GM12878 (cell line): ENCODE measurements at regions not wholly inside any gene's neighbourhood (a gene's known extent, or its start where the extent isn't known, plus 50 kb on each side); places are given as distances from the start of the nearest gene placed in this dataset.
A peak's percentile ranks its signal among the peaks of the same experiment; 100 is the strongest.

Source experiments
- ATAC-seq: fragments of 200-7000 bp; cut with Tn5 transposase; 3 replicates; pipeline ENCODE4 v1.9.1; 2020; ENCODE audit warnings: mild to moderate bottlenecking, moderate library complexity
- BruUV-seq: library from RNA; stranded (reverse); fragments of 400-500 nt; replicated peaks from 2 replicates; lab custom pipeline; 2021; lab: Mats Ljungman, UMichigan
- CTCF ChIA-PET: fragments of 300-600 bp; sonication (Branson Sonifier 250); formaldehyde crosslinking; extraction: SDS; loops from one replicate; lab custom pipeline; 2021; ENCODE audit warnings: inconsistent platforms; lab: Yijun Ruan, JAX
- POLR2A ChIA-PET: fragments of 350-600 bp; formaldehyde crosslinking; extraction: SDS; loops from one replicate; lab custom pipeline; 2021; ENCODE audit warnings: inconsistent platforms; lab: Charles Lee
- RAD21 ChIA-PET: fragments of 300-600 bp; sonication (Branson Sonifier 250); formaldehyde crosslinking; loops from one replicate; lab custom pipeline; 2023; ENCODE audit warnings: antibody characterized with exemption; ENCODE audit not compliant: unreplicated experiment; lab: Charles Lee
- SMC1A ChIA-PET: fragments of 300-600 bp; sonication (Branson Sonifier 250); formaldehyde crosslinking; loops from one replicate; lab custom pipeline; 2023; ENCODE audit not compliant: unreplicated experiment, uncharacterized antibody; lab: Charles Lee
- DNase-seq: peaks from one replicate; pipeline ENCODE4 v3.0.0-alpha.2; 2011; ENCODE audit warnings: low read depth, low spot score
- FAIRE-seq: peaks from 3 replicates; lab custom pipeline; 2011; peaks lifted over from hg19 to GRCh38; lab: Jason Lieb, UNC
- H2AFZ ChIP-seq: 2 replicates; pipeline ENCODE4 v1.6.0; 2011; ENCODE audit warnings: low read depth, low read length, control low read depth; ENCODE audit not compliant: control insufficient read depth
- H3K27ac ChIP-seq: 2 replicates; pipeline ENCODE4 v1.5.1; 2011; ENCODE audit warnings: control low read depth; ENCODE audit not compliant: control insufficient read depth, insufficient read depth
- H3K27me3 ChIP-seq, 2 experiments: replicated peaks in 1 of 2; 2 replicates each; pipeline versions ENCODE4 v1.6.0 to v1.6.1; 2011; ENCODE audit warnings: low read length in 1 of 2; ENCODE audit not compliant: control insufficient read depth in 2 of 2, insufficient read depth in 2 of 2
- H3K36me3 ChIP-seq, 2 experiments: 2 replicates each; pipeline ENCODE4 v1.5.1; 2011; ENCODE audit warnings: low read length in 1 of 2; ENCODE audit not compliant: control insufficient read depth in 2 of 2, insufficient read depth in 2 of 2
- H3K4me1 ChIP-seq: 2 replicates; pipeline ENCODE4 v1.6.1; 2011; ENCODE audit warnings: mild to moderate bottlenecking, low read length, moderate library complexity, mixed read lengths; ENCODE audit not compliant: control insufficient read depth, insufficient read depth
- H3K4me2 ChIP-seq: 2 replicates; pipeline ENCODE4 v1.6.0; 2011; ENCODE audit warnings: control low read depth; ENCODE audit not compliant: control insufficient read depth, insufficient read depth
- H3K4me3 ChIP-seq: fragments of 200-600 bp; sonication (generic); 2 replicates; pipeline ENCODE4 v1.5.1; 2016
- H3K79me2 ChIP-seq: 2 replicates; pipeline ENCODE4 v1.6.0; 2011; ENCODE audit warnings: low read length; ENCODE audit not compliant: control insufficient read depth, insufficient read depth
- H3K9ac ChIP-seq: 2 replicates; pipeline ENCODE4 v1.8.0; 2011; ENCODE audit warnings: low read length, control low read depth, mixed read lengths; ENCODE audit not compliant: control insufficient read depth, insufficient read depth
- H3K9me3 ChIP-seq: replicated peaks from 3 replicates; pipeline ENCODE4 v1.5.1; 2011; ENCODE audit warnings: mild to moderate bottlenecking, low read length; ENCODE audit not compliant: control insufficient read depth, insufficient read depth
- H4K20me1 ChIP-seq: 2 replicates; pipeline ENCODE4 v1.6.0; 2011; ENCODE audit not compliant: control insufficient read depth, insufficient read depth
- BACH1 ChIP-seq: fragments of 450-650 bp; IDR thresholded peaks from 2 replicates; pipeline ENCODE4 v1.6.1; 2017; ENCODE audit warnings: mild to moderate bottlenecking, borderline replicate concordance
- BMI1 ChIP-seq: fragments of 450-650 bp; IDR thresholded peaks from 2 replicates; pipeline ENCODE4 v1.6.1; 2016; ENCODE audit warnings: mild to moderate bottlenecking, moderate library complexity, borderline replicate concordance
- CREB1 ChIP-seq: IDR thresholded peaks from 2 replicates; pipeline ENCODE4 v1.6.1; 2012; ENCODE audit warnings: low read depth, mild to moderate bottlenecking, inconsistent platforms
- CTCF ChIP-seq, 3 experiments: IDR thresholded peaks in 2 of 3; conservative IDR thresholded peaks in 1 of 3; 2 replicates each; pipeline ENCODE4 v1.5.1; 2011; ENCODE audit warnings: low read depth in 3 of 3, low read length in 3 of 3, mild to moderate bottlenecking in 3 of 3, control low read depth in 2 of 3, moderate library complexity in 2 of 3, inconsistent platforms in 1 of 3, mixed read lengths in 1 of 3; ENCODE audit not compliant: control insufficient read depth in 2 of 3, insufficient read depth in 1 of 3; ENCODE audit errors: extremely low read depth in 1 of 3
- EZH2 ChIP-seq: IDR thresholded peaks from 2 replicates; pipeline ENCODE4 v1.6.1; 2012; ENCODE audit warnings: low read depth, mild to moderate bottlenecking, control low read depth, inconsistent platforms, low read length, borderline replicate concordance; ENCODE audit not compliant: control insufficient read depth
- HDAC6 ChIP-seq: fragments of 200-600 bp; sonication (generic); IDR thresholded peaks from one replicate; pipeline ENCODE4 v1.8.0; 2017; ENCODE audit warnings: antibody characterized with exemption; ENCODE audit not compliant: unreplicated experiment
- SRF ChIP-seq, 2 experiments: IDR thresholded peaks; 2 replicates each; pipeline ENCODE4 v1.6.1; 2011; ENCODE audit warnings: low read depth in 2 of 2, low read length in 2 of 2, mild to moderate bottlenecking in 1 of 2, moderate library complexity in 1 of 2
- ZNF622 ChIP-seq: fragments of 450-650 bp; IDR thresholded peaks from 2 replicates; pipeline ENCODE4 v1.6.1; 2017; ENCODE audit warnings: mild to moderate bottlenecking, inconsistent platforms
- WGBS: methylation state at CpG from one replicate; pipeline ENCODE4 v1.1.6; 2016; ENCODE audit warnings: low lambda C conversion rate; ENCODE audit not compliant: insufficient replicate concordance, insufficient coverage; ENCODE audit errors: missing lambda C conversion rate; 5-methylcytosine and 5-hydroxymethylcytosine counted together
- in situ Hi-C: fragments of 300-500 bp; cut with MboI; formaldehyde crosslinking; loops from 9 replicates; pipeline ENCODE4 v1.14.3; 2018; ENCODE audit warnings: mixed read lengths
- intact Hi-C: fragments of 100-400 bp; cut with micrococcal nuclease; formaldehyde crosslinking; loops from one replicate; pipeline ENCODE4 v1.14.2; 2022; ENCODE audit not compliant: unreplicated experiment

- Histone ChIP-seq H3K36me3 (no peaks in the 10 kb centered on the region), H3K79me2 (no peaks in the 10 kb centered on the region), H3K9ac (no peak overlapping the region), H4K20me1 (no peaks in the 10 kb centered on the region), H2AFZ (no peak overlapping the region), H3K9me3 (no peaks in the 10 kb centered on the region), H3K4me1 (peaks cover 10% of the 10 kb centered on the region), H3K4me3 (no peak overlapping the region), H3K4me2 (no peak overlapping the region), H3K27ac (no peak overlapping the region), H3K27me3 (no peaks in the 10 kb centered on the region; a peak in 1 of 4 replicates)
- intact Hi-C loops, result no loop called here
- no TSS peak for BruUV-seq
- RAD21 ChIA-PET, result no interaction called here
- DNase-seq (no peak), ATAC-seq (peak; percentile 66), FAIRE-seq (no peak)
- TF ChIP-seq SRF (IDR thresholded peaks at IDR 0.05; ENCODE audit: low read depth in 2 of 2, low read length in 2 of 2), result no peak
- no peak for TF ChIP-seq EZH2
- TF ChIP-seq BMI1, result no peak
- TF ChIP-seq BACH1, result no peak
- TF ChIP-seq CREB1, result no peak
- no peak for TF ChIP-seq HDAC6
- TF ChIP-seq CTCF (IDR thresholded peaks at IDR 0.05 in 2 of 3, conservative IDR thresholded peaks at IDR 0.05 in 1 of 3; ENCODE audit: control insufficient read depth in 2 of 3, extremely low read depth in 1 of 3, insufficient read depth in 1 of 3, low read depth in 3 of 3, low read length in 3 of 3), result peak; percentile 16 to 46 (median 29); a peak in 5 of 6 replicates
- TF ChIP-seq ZNF622, result no peak
- POLR2A ChIA-PET, result no interaction called here
- in situ Hi-C loops, result no loop called here
- SMC1A ChIA-PET, result no interaction called here
- CTCF ChIA-PET, result no interaction called here
- WGBS, result 71% methylated on average over 9 of the region's 9 CpGs
Observed at GRCh38 chr7:47721670-47722069, 139.8 kb upstream of the TNS3 start.
